ENCODE measurements at regions not wholly inside any gene's neighbourhood (a gene's known extent, or its start where the extent isn't known, plus 50 kb on each side); places are given as distances from the start of the nearest gene placed in this dataset.

GRCh38 chr11:115759622-115760460, 255.6 kb upstream of the CADM1 start:
- TF ChIP-seq CTCF (IDR thresholded peaks at IDR 0.05) (no peak), POLR2A (IDR thresholded peaks at IDR 0.05) (peak in 1 of 3 donors; percentile 17)
